ENCODE measurements at regions not wholly inside any gene's neighbourhood (a gene's known extent, or its start where the extent isn't known, plus 50 kb on each side); places are given as distances from the start of the nearest gene placed in this dataset.

- H3K27me3 ChIP-seq (replicated peaks), result no peaks in the 10 kb centered on the region
- no peak overlapping the region for H3K4me3 ChIP-seq (ENCODE audit: low read depth, low read length)
- no peak for DNase-seq
- in situ Hi-C loops (cut with HindIII; ENCODE audit: low pct_ligation_motif_present, low sequenced_read_pairs), result no loop called here
- no peak overlapping the region for H3K27ac ChIP-seq
- no peak for TF ChIP-seq CTCF (IDR thresholded peaks at IDR 0.05; ENCODE audit: low read depth, low read length, missing control alignments)
- no peaks in the 10 kb centered on the region for H3K36me3 ChIP-seq (replicated peaks)
Observed at GRCh38 chr3:101172516-101172915, 147.9 kb downstream of the IMPG2 start.

DNA sequence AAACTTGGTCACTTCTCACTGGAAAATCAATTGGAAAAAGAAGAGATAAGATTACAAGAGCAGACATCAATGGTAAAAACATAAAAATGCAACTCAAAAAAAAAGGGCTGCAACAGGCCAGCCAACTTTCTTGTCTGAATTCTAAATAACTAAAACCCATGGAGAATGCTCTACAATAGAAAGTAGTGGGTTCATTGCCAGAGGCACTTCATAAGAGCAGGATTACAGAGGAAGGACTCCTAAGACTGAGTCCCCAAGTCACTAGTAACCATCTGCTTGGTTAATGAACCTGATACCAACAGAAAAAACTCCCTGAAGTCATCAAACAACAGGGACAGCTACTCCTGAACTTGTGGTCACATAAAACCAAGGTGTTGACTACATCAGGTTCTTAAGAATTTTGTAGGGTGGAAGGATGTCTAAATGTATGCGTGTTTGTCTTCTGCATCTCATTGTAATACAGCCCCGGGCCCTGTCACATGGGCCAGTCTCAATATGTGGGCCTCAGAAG, 148.6 kb downstream of the IMPG2 start:
- H3K36me3 ChIP-seq (replicated peaks), result no peaks in the 10 kb centered on the region
- in situ Hi-C loops (cut with HindIII; ENCODE audit: low pct_ligation_motif_present, low sequenced_read_pairs), result no loop called here
- DNase-seq, result no peak
- no peak for TF ChIP-seq CTCF (IDR thresholded peaks at IDR 0.05; ENCODE audit: low read depth, low read length, missing control alignments)
- no peak overlapping the region for H3K27ac ChIP-seq
- no peaks in the 10 kb centered on the region for H3K27me3 ChIP-seq (replicated peaks)
- H3K4me3 ChIP-seq (ENCODE audit: low read depth, low read length), result no peak overlapping the region

- Histone ChIP-seq H3K27me3 (replicated peaks) (no peaks in the 10 kb centered on the region), H3K4me3 (ENCODE audit: low read depth, low read length) (no peak overlapping the region), H3K27ac (no peak overlapping the region), H3K36me3 (replicated peaks) (no peaks in the 10 kb centered on the region)
- in situ Hi-C loops (cut with HindIII; ENCODE audit: low pct_ligation_motif_present, low sequenced_read_pairs), result no loop called here
- DNase-seq, result no peak
- TF ChIP-seq CTCF (IDR thresholded peaks at IDR 0.05; ENCODE audit: low read depth, low read length, missing control alignments), result no peak
Observed at GRCh38 chr3:101170806-101171558, 149.4 kb downstream of the IMPG2 start.

GRCh38 chr3:101170062-101170771, 150.2 kb downstream of the IMPG2 start:
- Histone ChIP-seq H3K27ac (no peak overlapping the region), H3K4me3 (ENCODE audit: low read depth, low read length) (no peak overlapping the region), H3K36me3 (replicated peaks) (no peaks in the 10 kb centered on the region), H3K27me3 (replicated peaks) (no peaks in the 10 kb centered on the region)
- peak; percentile 18 for DNase-seq
- in situ Hi-C loops (cut with HindIII; ENCODE audit: low pct_ligation_motif_present, low sequenced_read_pairs), result no loop called here
- TF ChIP-seq CTCF (IDR thresholded peaks at IDR 0.05; ENCODE audit: low read depth, low read length, missing control alignments), result no peak

DNA sequence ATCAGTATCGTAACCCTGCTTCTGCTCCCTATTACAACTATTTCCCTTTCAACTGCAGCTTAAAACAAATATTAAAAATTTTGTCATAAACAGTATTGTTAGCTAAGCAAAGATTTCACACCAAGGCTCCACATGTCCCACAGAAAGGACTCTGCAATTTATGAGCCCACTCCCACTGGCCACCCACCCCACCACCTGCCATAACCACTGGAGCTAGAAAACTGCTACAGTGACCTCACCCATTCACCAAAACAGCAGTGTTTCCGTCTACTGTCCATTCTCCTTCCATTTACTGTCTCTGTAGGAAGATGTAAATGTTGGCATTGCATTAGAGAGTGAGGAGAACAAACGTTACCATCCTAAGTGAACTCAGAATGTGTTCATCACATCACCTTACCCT, 150.9 kb downstream of the IMPG2 start:
- Histone ChIP-seq H3K27me3 (replicated peaks) (no peaks in the 10 kb centered on the region), H3K27ac (no peak overlapping the region), H3K36me3 (replicated peaks) (no peaks in the 10 kb centered on the region), H3K4me3 (ENCODE audit: low read depth, low read length) (no peak overlapping the region)
- no peak for DNase-seq
- in situ Hi-C loops (cut with HindIII; ENCODE audit: low pct_ligation_motif_present, low sequenced_read_pairs), result no loop called here
- TF ChIP-seq CTCF (IDR thresholded peaks at IDR 0.05; ENCODE audit: low read depth, low read length, missing control alignments), result no peak

Measured in brain microvascular endothelial cell (primary cell).